Neural crest cell (in vitro differentiated cells): ENCODE measurements at regions not wholly inside any gene's neighbourhood (a gene's known extent, or its start where the extent isn't known, plus 50 kb on each side); places are given as distances from the start of the nearest gene placed in this dataset.

Experiments
- DNase-seq: peaks from one replicate; pipeline ENCODE4 v3.0.0; 2021; ENCODE audit warnings: low read depth, mixed read lengths, low spot score
- H3K27ac Mint-ChIP-seq: one replicate; pipeline ENCODE4 v1.8.0; 2021; ENCODE audit warnings: mild to moderate bottlenecking, mixed read lengths; ENCODE audit not compliant: unreplicated experiment
- H3K27me3 Mint-ChIP-seq: 2 replicates; pipeline ENCODE4 v1.8.0; 2021; ENCODE audit warnings: low read depth, mild to moderate bottlenecking, mixed read lengths
- H3K36me3 Mint-ChIP-seq: 2 replicates; pipeline ENCODE4 v1.8.0; 2021; ENCODE audit warnings: low read depth, mild to moderate bottlenecking, mixed read lengths
- H3K4me1 Mint-ChIP-seq: 2 replicates; pipeline ENCODE4 v1.8.0; 2021; ENCODE audit warnings: mixed read lengths
- H3K4me3 Mint-ChIP-seq: one replicate; pipeline ENCODE4 v1.8.0; 2021; ENCODE audit warnings: mild to moderate bottlenecking, mixed read lengths
- H3K9me3 Mint-ChIP-seq: 2 replicates; pipeline ENCODE4 v1.8.0; 2021; ENCODE audit warnings: mixed read lengths
- TF ChIP-seq, protein P1 (sequence below): fragments of 200-600 bp; sonication (generic); conservative IDR thresholded peaks from 2 replicates; pipeline ENCODE4 v1.5.0; 2021; ENCODE audit warnings: antibody characterized with exemption, mild to moderate bottlenecking

DNA sequence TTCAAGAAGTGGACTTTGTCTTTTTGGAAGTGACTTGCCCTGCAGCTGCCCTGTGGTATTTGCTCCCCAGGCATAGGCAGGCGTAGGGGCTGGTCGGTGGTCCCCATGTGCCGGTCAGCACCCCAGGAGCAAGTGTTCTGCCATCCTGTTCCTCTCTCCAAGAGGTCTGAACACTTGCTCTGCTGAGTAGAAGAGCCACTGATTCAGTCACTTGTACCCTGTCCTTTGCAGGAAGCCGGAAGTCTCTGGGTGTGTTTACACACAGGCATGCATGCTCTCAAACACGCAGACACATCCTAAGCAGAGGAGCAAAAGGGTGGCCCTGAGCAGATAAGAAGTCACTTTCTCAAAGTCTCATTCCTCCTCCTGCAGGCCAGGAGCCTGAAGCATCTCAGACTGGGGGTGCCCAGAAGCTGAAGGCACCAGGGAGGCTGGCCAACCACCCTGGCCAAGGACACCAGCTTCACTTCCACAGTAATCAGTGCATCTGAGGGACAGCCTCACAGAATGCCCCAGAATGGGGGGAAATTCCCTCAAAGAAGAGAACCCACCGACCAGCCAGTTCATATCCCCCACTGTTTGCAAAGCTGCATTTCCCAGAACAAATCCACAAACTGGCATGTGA is 88.7 kb upstream of the POMGNT2 start:
- H3K9me3 Mint-ChIP-seq, result peaks cover 9% of the 10 kb centered on the region

DNA sequence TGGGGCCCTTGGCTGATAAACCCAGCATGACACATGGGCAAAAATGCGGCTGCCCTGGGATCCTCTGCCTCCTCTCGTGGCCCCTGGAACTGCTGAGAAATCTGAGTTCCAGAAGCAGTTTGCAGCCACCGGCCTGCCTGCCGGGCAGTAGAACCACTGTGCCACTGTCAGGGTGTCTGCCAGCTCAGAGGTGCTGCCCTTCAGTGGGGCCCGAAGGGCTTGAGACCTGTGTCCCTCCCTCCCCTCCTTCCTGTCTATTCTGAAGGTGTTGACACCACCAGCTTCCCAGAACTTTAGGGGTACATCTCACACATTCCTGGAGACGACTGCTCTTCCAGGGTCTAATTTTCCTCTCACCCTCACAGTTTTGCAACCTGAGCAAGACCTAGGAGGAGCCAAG is 88.2 kb upstream of the POMGNT2 start:
- DNase-seq, result no peak
- Mint-ChIP-seq H3K27me3 (peaks cover 12% of the 10 kb centered on the region), H3K36me3 (no peaks in the 10 kb centered on the region), H3K9me3 (peaks cover 6% of the 10 kb centered on the region), H3K27ac (peak overlapping the region; percentile 47), H3K4me3 (no peak overlapping the region), H3K4me1 (peaks cover 9% of the 10 kb centered on the region)
- TF ChIP-seq, protein P1, sequence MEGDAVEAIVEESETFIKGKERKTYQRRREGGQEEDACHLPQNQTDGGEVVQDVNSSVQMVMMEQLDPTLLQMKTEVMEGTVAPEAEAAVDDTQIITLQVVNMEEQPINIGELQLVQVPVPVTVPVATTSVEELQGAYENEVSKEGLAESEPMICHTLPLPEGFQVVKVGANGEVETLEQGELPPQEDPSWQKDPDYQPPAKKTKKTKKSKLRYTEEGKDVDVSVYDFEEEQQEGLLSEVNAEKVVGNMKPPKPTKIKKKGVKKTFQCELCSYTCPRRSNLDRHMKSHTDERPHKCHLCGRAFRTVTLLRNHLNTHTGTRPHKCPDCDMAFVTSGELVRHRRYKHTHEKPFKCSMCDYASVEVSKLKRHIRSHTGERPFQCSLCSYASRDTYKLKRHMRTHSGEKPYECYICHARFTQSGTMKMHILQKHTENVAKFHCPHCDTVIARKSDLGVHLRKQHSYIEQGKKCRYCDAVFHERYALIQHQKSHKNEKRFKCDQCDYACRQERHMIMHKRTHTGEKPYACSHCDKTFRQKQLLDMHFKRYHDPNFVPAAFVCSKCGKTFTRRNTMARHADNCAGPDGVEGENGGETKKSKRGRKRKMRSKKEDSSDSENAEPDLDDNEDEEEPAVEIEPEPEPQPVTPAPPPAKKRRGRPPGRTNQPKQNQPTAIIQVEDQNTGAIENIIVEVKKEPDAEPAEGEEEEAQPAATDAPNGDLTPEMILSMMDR, result no peak

More for the DNA sequence above, 88.7 kb upstream of the POMGNT2 start:
- DNase-seq, result no peak
- TF ChIP-seq, protein P1, result no peak
- Mint-ChIP-seq H3K36me3 (no peaks in the 10 kb centered on the region), H3K4me3 (no peak overlapping the region), H3K27me3 (peaks cover 12% of the 10 kb centered on the region), H3K4me1 (peaks cover 9% of the 10 kb centered on the region), H3K27ac (no peak overlapping the region)

DNA sequence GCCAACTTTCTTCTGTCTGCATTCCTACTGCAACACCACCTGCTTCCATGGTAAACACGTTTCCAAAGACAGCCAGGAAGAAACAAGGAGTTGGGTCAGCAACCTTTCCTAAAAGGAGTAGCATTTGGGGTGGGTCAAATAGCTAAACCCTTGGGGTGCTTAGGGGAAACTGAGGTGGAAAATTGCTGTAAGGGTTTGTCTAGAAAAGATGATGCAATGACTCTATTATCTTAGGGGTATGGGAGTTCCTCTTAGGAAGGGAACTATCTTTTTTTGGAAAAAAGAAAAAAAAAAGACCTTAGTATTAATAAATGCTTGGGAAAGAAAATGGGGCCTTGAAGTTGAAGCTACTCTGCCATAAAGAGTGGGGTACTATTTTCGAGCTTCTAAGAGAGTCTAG is 86.1 kb upstream of the POMGNT2 start:
- Mint-ChIP-seq H3K27ac (no peak overlapping the region), H3K4me1 (peaks cover 9% of the 10 kb centered on the region), H3K4me3 (no peak overlapping the region), H3K36me3 (no peaks in the 10 kb centered on the region), H3K9me3 (peaks cover 4% of the 10 kb centered on the region), H3K27me3 (peaks cover 9% of the 10 kb centered on the region)
- TF ChIP-seq, protein P1, result no peak
- no peak for DNase-seq

DNA sequence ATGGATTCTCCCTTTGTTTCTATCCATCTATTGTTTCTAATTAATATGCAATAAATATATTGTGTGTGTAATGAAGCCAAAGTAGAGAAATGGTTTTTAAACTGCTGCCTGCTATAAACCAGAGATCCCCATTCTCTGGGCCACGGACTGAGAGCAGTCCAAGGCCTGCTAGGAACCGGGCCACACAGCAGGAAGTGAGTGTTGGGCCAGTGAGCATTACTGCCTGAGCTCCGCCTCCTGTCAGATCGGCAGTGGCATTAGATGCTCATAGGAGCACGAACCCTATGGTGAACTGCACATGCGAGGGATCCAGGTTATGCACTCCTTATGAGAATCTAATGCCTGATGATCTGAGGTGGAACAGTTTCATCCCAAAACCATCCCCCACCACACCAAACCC is 85.2 kb upstream of the POMGNT2 start:
- TF ChIP-seq, protein P1, result no peak
- peaks cover 9% of the 10 kb centered on the region for H3K4me1 Mint-ChIP-seq
- H3K36me3 Mint-ChIP-seq, result no peaks in the 10 kb centered on the region
- H3K27ac Mint-ChIP-seq, result no peak overlapping the region
- H3K4me3 Mint-ChIP-seq, result no peak overlapping the region
- H3K27me3 Mint-ChIP-seq, result peaks cover 12% of the 10 kb centered on the region
- H3K9me3 Mint-ChIP-seq, result peaks cover 4% of the 10 kb centered on the region
- DNase-seq, result no peak

DNA sequence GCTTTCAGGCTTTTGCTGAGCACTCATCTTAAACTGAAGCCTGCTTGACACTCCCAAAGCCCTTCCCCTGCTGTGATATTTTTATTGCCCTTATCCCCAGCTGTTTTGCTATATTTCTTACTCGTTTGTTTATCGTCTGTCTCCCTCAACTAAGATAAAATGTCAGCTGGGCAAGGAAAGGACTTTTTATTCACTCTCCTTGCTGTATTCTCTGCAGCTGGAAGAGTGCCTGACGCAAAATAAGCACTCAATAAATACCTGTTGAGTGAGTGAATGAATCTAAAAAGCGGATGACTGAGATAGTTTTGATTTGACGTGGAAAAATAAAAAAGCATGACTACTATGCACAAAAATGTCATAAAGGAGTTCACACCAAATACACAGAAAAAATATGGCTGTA is 84.8 kb upstream of the POMGNT2 start:
- Mint-ChIP-seq H3K36me3 (no peaks in the 10 kb centered on the region), H3K27me3 (peaks cover 12% of the 10 kb centered on the region), H3K4me1 (peaks cover 9% of the 10 kb centered on the region), H3K27ac (no peak overlapping the region), H3K4me3 (no peak overlapping the region), H3K9me3 (peaks cover 4% of the 10 kb centered on the region)
- TF ChIP-seq, protein P1, result no peak
- DNase-seq, result no peak
